Skeletal muscle tissue (tissue), 3 donors: ENCODE measurements at regions not wholly inside any gene's neighbourhood (a gene's known extent, or its start where the extent isn't known, plus 50 kb on each side); places are given as distances from the start of the nearest gene placed in this dataset.
"Not testable (repeated sequence)": the region's sequence is repeated elsewhere in the genome, so short reads cannot be mapped to it uniquely, and the experiment has no call there.

ENCODE experiments used
- H3K27ac ChIP-seq: one replicate; pipeline ENCODE4 v1.7.0; 2013; ENCODE audit warnings: mild to moderate bottlenecking, low read depth, low read length, inconsistent platforms
- H3K27me3 ChIP-seq, 3 donors: one replicate each; pipeline ENCODE4 v1.7.0; 2013; ENCODE audit warnings: low read length in 3 of 3; ENCODE audit not compliant: control insufficient read depth in 3 of 3, insufficient read depth in 3 of 3
- H3K36me3 ChIP-seq, 3 donors: one replicate each; pipeline ENCODE4 v1.7.0; 2013; ENCODE audit warnings: low read length in 3 of 3; ENCODE audit not compliant: control insufficient read depth in 3 of 3, insufficient read depth in 3 of 3
- H3K4me1 ChIP-seq, 3 donors: one replicate each; pipeline ENCODE4 v1.7.0; 2013; ENCODE audit warnings: low read length in 3 of 3, mild to moderate bottlenecking in 3 of 3; ENCODE audit not compliant: control insufficient read depth in 3 of 3, insufficient read depth in 3 of 3
- H3K4me3 ChIP-seq, 3 donors: one replicate each; pipeline ENCODE4 v1.7.0; 2013; ENCODE audit warnings: low read length in 3 of 3
- H3K9ac ChIP-seq, 3 donors: one replicate each; pipeline ENCODE4 v1.7.0; 2013; ENCODE audit warnings: low read length in 3 of 3, mild to moderate bottlenecking in 3 of 3, moderate library complexity in 2 of 3, low read depth in 1 of 3
- H3K9me3 ChIP-seq, 3 donors: one replicate each; pipeline ENCODE4 v1.7.0; 2013; ENCODE audit warnings: low read length in 3 of 3; ENCODE audit not compliant: control insufficient read depth in 3 of 3
- donor health status: Osteomylitis.

DNA sequence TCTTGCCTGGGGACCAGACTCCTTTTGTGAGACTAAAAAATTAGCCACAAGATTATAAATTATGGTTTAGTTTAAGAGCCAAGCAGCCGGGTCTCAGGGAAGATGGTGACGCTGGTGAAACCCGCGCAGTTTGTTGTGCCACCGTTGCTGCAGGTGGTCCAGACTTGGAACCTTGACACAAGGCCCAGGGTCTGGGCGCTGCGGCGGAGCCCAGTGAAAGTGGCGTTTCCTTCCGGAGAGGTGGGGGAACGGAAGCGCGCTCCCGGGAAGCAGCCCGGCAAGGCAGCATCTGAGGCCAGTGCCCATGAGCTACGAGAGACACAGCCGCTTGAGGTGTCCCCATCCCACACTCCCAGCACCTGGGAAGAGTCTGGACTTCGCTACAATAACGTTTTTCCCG, 131.6 kb downstream of the SKIDA1 start:
- Histone ChIP-seq H3K4me1 (no peaks in the 10 kb centered on the region), H3K27me3 (no peaks in the 10 kb centered on the region), H3K9me3 (peaks cover 0 to 2% (median 0%) of the 10 kb centered on the region in 3 donors), H3K4me3 (no peak overlapping the region), H3K27ac (no peak overlapping the region), H3K9ac (no peak overlapping the region), H3K36me3 (no peaks in the 10 kb centered on the region)

- H3K4me1 ChIP-seq, result no peaks in the 10 kb centered on the region
- H3K27ac ChIP-seq, result no peak overlapping the region
- H3K27me3 ChIP-seq, result no peaks in the 10 kb centered on the region
- no peak overlapping the region for H3K9ac ChIP-seq
- H3K36me3 ChIP-seq, result no peaks in the 10 kb centered on the region
- H3K4me3 ChIP-seq, result no peak overlapping the region
- H3K9me3 ChIP-seq, result no peaks in the 10 kb centered on the region
Measured at GRCh38 chr10:21388589-21388988, 136.9 kb downstream of the SKIDA1 start.

DNA sequence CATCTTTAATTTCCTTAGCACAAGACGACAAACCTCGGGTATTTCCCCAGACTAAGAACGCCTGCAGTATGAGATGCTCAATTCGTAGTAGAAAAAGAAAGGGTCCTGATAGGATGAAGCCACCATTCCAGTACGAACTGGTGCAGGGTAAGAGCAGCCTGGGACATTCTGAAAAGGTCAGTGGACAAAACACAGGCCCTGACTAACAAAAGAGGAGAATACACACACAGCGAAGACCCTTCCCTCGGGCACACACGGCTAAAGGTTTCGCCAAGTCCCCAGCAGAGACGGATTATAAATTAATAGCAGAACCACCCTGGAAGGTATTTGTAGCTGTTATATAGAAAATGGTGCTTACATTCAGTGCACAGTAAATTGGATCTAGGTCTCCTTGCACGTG, 137.6 kb downstream of the SKIDA1 start:
- Histone ChIP-seq H3K9ac (no peak overlapping the region), H3K4me3 (no peak overlapping the region), H3K36me3 (no peaks in the 10 kb centered on the region), H3K4me1 (no peaks in the 10 kb centered on the region), H3K9me3 (no peaks in the 10 kb centered on the region), H3K27me3 (no peaks in the 10 kb centered on the region), H3K27ac (no peak overlapping the region)

GRCh38 chr10:21385996-21386585, 139.4 kb downstream of the SKIDA1 start:
- Histone ChIP-seq H3K9ac (no peak overlapping the region), H3K27me3 (no peaks in the 10 kb centered on the region), H3K27ac (no peak overlapping the region), H3K4me3 (no peak overlapping the region), H3K9me3 (no peaks in the 10 kb centered on the region), H3K36me3 (no peaks in the 10 kb centered on the region), H3K4me1 (no peaks in the 10 kb centered on the region)

DNA sequence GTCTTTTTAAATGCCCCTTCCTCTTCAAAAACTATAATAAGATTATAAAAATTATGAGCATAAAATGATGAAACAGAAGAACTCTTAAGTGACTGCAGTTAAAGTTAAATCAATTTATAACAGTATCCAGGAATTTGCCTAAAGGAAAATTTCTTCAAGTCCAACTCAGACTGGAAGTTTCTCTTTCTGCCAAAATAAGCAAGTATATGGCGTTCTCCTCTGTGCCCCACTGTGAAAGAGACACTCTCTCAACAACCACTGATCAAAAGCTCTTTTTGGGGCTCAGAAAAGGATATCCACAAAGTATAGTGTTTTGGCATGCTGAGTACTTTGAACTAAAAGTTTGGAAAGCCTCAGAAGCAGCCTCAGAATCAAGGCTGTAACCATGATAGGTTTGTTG, 139.9 kb downstream of the SKIDA1 start:
- H3K4me1 ChIP-seq, result no peaks in the 10 kb centered on the region
- H3K27me3 ChIP-seq, result no peaks in the 10 kb centered on the region
- no peak overlapping the region for H3K4me3 ChIP-seq
- H3K9me3 ChIP-seq, result no peaks in the 10 kb centered on the region
- H3K36me3 ChIP-seq, result no peaks in the 10 kb centered on the region
- no peak overlapping the region for H3K9ac ChIP-seq
- no peak overlapping the region for H3K27ac ChIP-seq

- H3K36me3 ChIP-seq, result no peaks in the 10 kb centered on the region
- H3K27me3 ChIP-seq, result no peaks in the 10 kb centered on the region
- H3K4me3 ChIP-seq, result no peak overlapping the region
- no peaks in the 10 kb centered on the region for H3K9me3 ChIP-seq
- H3K27ac ChIP-seq, result no peak overlapping the region
- H3K9ac ChIP-seq, result no peak overlapping the region
- no peaks in the 10 kb centered on the region for H3K4me1 ChIP-seq
Measured at GRCh38 chr10:21379143-21379542, 146.3 kb downstream of the SKIDA1 start.

- not testable (repeated sequence) for H3K9ac ChIP-seq, H3K36me3 ChIP-seq, H3K27ac ChIP-seq, H3K9me3 ChIP-seq, H3K27me3 ChIP-seq, H3K4me1 ChIP-seq, H3K4me3 ChIP-seq
Measured at GRCh38 chr10:21375274-21375673, 150.2 kb downstream of the SKIDA1 start.

DNA sequence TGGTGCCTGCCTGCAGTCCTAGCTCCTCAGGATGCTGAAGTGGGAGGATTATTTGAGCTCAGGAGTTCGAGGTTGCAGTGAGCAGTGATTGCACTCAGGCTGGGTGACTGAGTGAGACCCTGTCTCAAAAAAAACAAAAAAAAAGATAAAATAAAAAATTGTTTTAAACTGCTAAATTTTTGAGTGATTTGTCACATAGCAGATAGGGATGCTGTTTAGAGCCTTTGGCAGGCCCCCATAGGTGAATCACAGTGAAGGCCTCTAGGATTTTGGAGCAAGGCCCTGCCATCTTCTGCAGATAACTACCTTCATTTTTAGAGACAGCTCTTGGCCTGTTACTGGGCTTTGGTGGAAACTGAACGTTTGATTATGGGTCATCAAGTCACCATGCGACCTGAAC, 151.6 kb downstream of the SKIDA1 start:
- not testable (repeated sequence) for H3K9ac ChIP-seq, H3K27ac ChIP-seq, H3K9me3 ChIP-seq, H3K36me3 ChIP-seq, H3K4me1 ChIP-seq, H3K4me3 ChIP-seq, H3K27me3 ChIP-seq

GRCh38 chr10:21372651-21373410, 152.7 kb downstream of the SKIDA1 start:
- H3K9ac ChIP-seq, result no peak overlapping the region
- no peak overlapping the region for H3K27ac ChIP-seq
- H3K9me3 ChIP-seq, result no peaks in the 10 kb centered on the region
- no peaks in the 10 kb centered on the region for H3K27me3 ChIP-seq
- peaks cover 0 to 2% (median 0%) of the 10 kb centered on the region in 3 donors for H3K4me1 ChIP-seq
- no peaks in the 10 kb centered on the region for H3K36me3 ChIP-seq
- peak overlapping the region in 1 of 3 donors; percentile 30 for H3K4me3 ChIP-seq

DNA sequence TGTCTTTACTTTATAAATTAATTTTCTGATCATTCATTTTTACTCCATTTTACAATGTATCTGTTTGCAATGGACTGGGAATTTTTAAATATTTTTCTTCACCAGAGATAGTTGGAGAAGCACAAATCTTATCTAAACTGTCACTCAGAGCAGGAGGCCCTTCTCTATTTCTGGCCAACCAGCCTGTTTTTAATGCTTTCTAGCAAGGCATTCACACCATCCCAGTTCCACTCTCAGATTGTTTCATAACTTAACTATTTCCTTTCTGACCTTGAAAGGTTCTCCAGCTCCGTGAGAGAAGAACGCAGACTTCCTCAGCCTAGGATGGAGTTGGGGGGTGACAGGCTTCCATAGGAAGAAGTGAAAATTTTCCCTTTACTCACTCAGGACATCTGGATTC, 155.8 kb downstream of the SKIDA1 start:
- no peaks in the 10 kb centered on the region for H3K36me3 ChIP-seq
- H3K27ac ChIP-seq, result no peak overlapping the region
- no peak overlapping the region for H3K4me3 ChIP-seq
- H3K4me1 ChIP-seq, result peaks cover 0 to 4% (median 4%) of the 10 kb centered on the region in 3 donors
- no peaks in the 10 kb centered on the region for H3K9me3 ChIP-seq
- H3K27me3 ChIP-seq, result no peaks in the 10 kb centered on the region
- H3K9ac ChIP-seq, result no peak overlapping the region
